GM23338 (cell line): ENCODE measurements at regions not wholly inside any gene's neighbourhood (a gene's known extent, or its start where the extent isn't known, plus 50 kb on each side); places are given as distances from the start of the nearest gene placed in this dataset.

Experiments used
- ATAC-seq: fragments of 200-7000 bp; cut with Tn5 transposase; 3 replicates; pipeline ENCODE4 v1.9.1; 2020
- DNase-seq: peaks from one replicate; pipeline ENCODE4 v3.0.0-alpha.2; 2015; ENCODE audit warnings: low spot score
- H2AFZ ChIP-seq: fragments of 200-600 bp; sonication (generic); 2 replicates; pipeline ENCODE4 v1.8.0; 2016; ENCODE audit warnings: antibody characterized with exemption, mild to moderate bottlenecking, moderate library complexity
- H3F3A ChIP-seq: fragments of 200-600 bp; sonication (generic); replicated peaks from 2 replicates; pipeline ENCODE4 v1.8.0; 2017; ENCODE audit warnings: antibody characterized with exemption, mixed run types, low read depth
- H3K27ac ChIP-seq: fragments of 200-600 bp; sonication (generic); 2 replicates; pipeline ENCODE4 v1.6.1; 2016; ENCODE audit warnings: low read depth
- H3K27me3 ChIP-seq: fragments of 200-600 bp; sonication (generic); 2 replicates; pipeline ENCODE4 v1.8.0; 2016; ENCODE audit warnings: mild to moderate bottlenecking, mixed run types, moderate library complexity; ENCODE audit not compliant: insufficient read depth
- H3K36me3 ChIP-seq: fragments of 200-600 bp; sonication (generic); 2 replicates; pipeline ENCODE4 v1.8.0; 2016; ENCODE audit warnings: mild to moderate bottlenecking; ENCODE audit not compliant: insufficient read depth
- H3K4me1 ChIP-seq: fragments of 200-600 bp; sonication (generic); 2 replicates; pipeline ENCODE4 v1.8.0; 2016; ENCODE audit warnings: mild to moderate bottlenecking, moderate library complexity; ENCODE audit not compliant: insufficient read depth
- H3K4me2 ChIP-seq: fragments of 200-600 bp; sonication (generic); 2 replicates; pipeline ENCODE4 v1.7.1; 2017; ENCODE audit warnings: mixed run types
- H3K4me3 ChIP-seq: fragments of 200-600 bp; sonication (generic); 2 replicates; pipeline ENCODE4 v1.6.1; 2016; ENCODE audit warnings: mixed run types
- H3K79me2 ChIP-seq: fragments of 200-600 bp; sonication (generic); replicated peaks from 2 replicates; pipeline ENCODE4 v1.8.0; 2017; ENCODE audit warnings: mild to moderate bottlenecking; ENCODE audit not compliant: insufficient read depth
- H3K9me2 ChIP-seq: fragments of 200-600 bp; sonication (generic); 2 replicates; pipeline ENCODE4 v1.8.0; 2017; ENCODE audit not compliant: insufficient read depth
- H4K20me1 ChIP-seq: fragments of 200-600 bp; sonication (generic); replicated peaks from 2 replicates; pipeline ENCODE4 v1.8.0; 2017; ENCODE audit warnings: mild to moderate bottlenecking; ENCODE audit not compliant: insufficient read depth
- H3K27ac Mint-ChIP-seq: 2 replicates; pipeline ENCODE4 v1.8.0; 2020; ENCODE audit warnings: inconsistent platforms, mild to moderate bottlenecking, moderate library complexity, mixed read lengths
- H3K27me3 Mint-ChIP-seq: 3 replicates; pipeline ENCODE4 v1.8.0; 2022; ENCODE audit warnings: low read depth, mild to moderate bottlenecking, moderate library complexity, mixed read lengths, inconsistent platforms; ENCODE audit not compliant: insufficient read depth, poor library complexity
- H3K36me3 Mint-ChIP-seq: 3 replicates; pipeline ENCODE4 v1.8.0; 2021; ENCODE audit warnings: low read depth, mild to moderate bottlenecking, inconsistent platforms, moderate library complexity, mixed read lengths
- H3K4me1 Mint-ChIP-seq: 3 replicates; pipeline ENCODE4 v1.8.0; 2020; ENCODE audit warnings: mild to moderate bottlenecking, inconsistent platforms, mixed read lengths
- H3K4me3 Mint-ChIP-seq: 3 replicates; pipeline ENCODE4 v1.8.0; 2021; ENCODE audit warnings: moderate library complexity, mild to moderate bottlenecking, inconsistent platforms, mixed read lengths
- H3K9me3 Mint-ChIP-seq: 3 replicates; pipeline ENCODE4 v1.8.0; 2020; ENCODE audit warnings: moderate library complexity, mild to moderate bottlenecking, inconsistent platforms, mixed read lengths
- CREB1 ChIP-seq: fragments of 250-450 bp; sonication (Bioruptor Pico); IDR thresholded peaks from 2 replicates; pipeline ENCODE4 v1.5.0; 2020; ENCODE audit warnings: low read depth, mild to moderate bottlenecking, moderate library complexity
- CTCF ChIP-seq, 2 experiments: fragments of 200-600 bp in 1 of 2; sonication (generic) in 1 of 2; conservative IDR thresholded peaks; 2 replicates each; pipeline versions ENCODE4 v1.5.1 to v1.6.1; 2016 to 2017; ENCODE audit warnings: antibody characterized with exemption in 2 of 2, low read depth in 2 of 2, mild to moderate bottlenecking in 2 of 2, moderate library complexity in 1 of 2
- ETS1 ChIP-seq: IDR thresholded peaks from 2 replicates; pipeline ENCODE4 v1.6.1; 2016; ENCODE audit warnings: antibody characterized with exemption
- EZH2 ChIP-seq: fragments of 200-600 bp; sonication (generic); IDR thresholded peaks from one replicate; pipeline ENCODE4 v1.8.0; 2017; ENCODE audit warnings: antibody characterized with exemption, mild to moderate bottlenecking, low read depth; ENCODE audit not compliant: unreplicated experiment
- EZH2phosphoT487 ChIP-seq: fragments of 200-600 bp; sonication (generic); IDR thresholded peaks from one replicate; pipeline ENCODE4 v1.8.1; 2018; ENCODE audit warnings: antibody characterized with exemption; ENCODE audit not compliant: unreplicated experiment
- JUNB ChIP-seq: IDR thresholded peaks from one replicate; pipeline ENCODE4 v1.6.1; 2016; ENCODE audit warnings: antibody characterized with exemption; ENCODE audit not compliant: unreplicated experiment
- NANOG ChIP-seq: IDR thresholded peaks from 2 replicates; pipeline ENCODE4 v1.6.1; 2016; ENCODE audit warnings: antibody characterized with exemption, borderline replicate concordance
- POLR2AphosphoS5 ChIP-seq: IDR thresholded peaks from 2 replicates; pipeline ENCODE4 v1.6.1; 2016; ENCODE audit warnings: antibody characterized with exemption, low read depth
- REST ChIP-seq: IDR thresholded peaks from one replicate; pipeline ENCODE4 v1.6.1; 2018; ENCODE audit warnings: antibody characterized with exemption; ENCODE audit not compliant: unreplicated experiment
- STAT1 ChIP-seq: IDR thresholded peaks from one replicate; pipeline ENCODE4 v1.6.1; 2016; ENCODE audit warnings: antibody characterized with exemption; ENCODE audit not compliant: unreplicated experiment
- ZNF114 ChIP-seq: fragments of 250-450 bp; sonication (Bioruptor Pico); IDR thresholded peaks from 2 replicates; pipeline ENCODE4 v1.5.0; 2020; ENCODE audit warnings: mild to moderate bottlenecking, moderate library complexity
- ZNF331 ChIP-seq: fragments of 250-450 bp; sonication (Bioruptor Pico); IDR thresholded peaks from 2 replicates; pipeline ENCODE4 v1.5.0; 2020; ENCODE audit warnings: low read depth, mild to moderate bottlenecking, moderate library complexity
- ZNF462 ChIP-seq: fragments of 250-450 bp; sonication (Bioruptor Pico); IDR thresholded peaks from 2 replicates; pipeline ENCODE4 v1.5.0; 2020; ENCODE audit warnings: mild to moderate bottlenecking, moderate library complexity

- no peaks in the 10 kb centered on the region for H3K4me1 ChIP-seq
- TF ChIP-seq ZNF331 (CRISPR knock-in tag) = no peak
- TF ChIP-seq ETS1 = no peak
- no peak for TF ChIP-seq POLR2AphosphoS5
- no peak for TF ChIP-seq STAT1
- TF ChIP-seq CREB1 (CRISPR knock-in tag) = no peak
- TF ChIP-seq ZNF114 (CRISPR knock-in tag) = no peak
- no peak for TF ChIP-seq EZH2
- TF ChIP-seq JUNB = no peak
- TF ChIP-seq EZH2phosphoT487 = no peak
- TF ChIP-seq REST = no peak
- TF ChIP-seq ZNF462 (CRISPR knock-in tag) = no peak
- TF ChIP-seq CTCF (conservative IDR thresholded peaks at IDR 0.05; ENCODE audit: low read depth in 2 of 2) = no peak
- no peak for TF ChIP-seq NANOG
- H4K20me1 ChIP-seq = no peaks in the 10 kb centered on the region
- no peaks in the 10 kb centered on the region for H3K79me2 ChIP-seq
- Mint-ChIP-seq H3K4me3 (no peak overlapping the region), H3K9me3 (no peaks in the 10 kb centered on the region), H3K36me3 (no peaks in the 10 kb centered on the region), H3K27ac (no peak overlapping the region), H3K4me1 (no peaks in the 10 kb centered on the region), H3K27me3 (peaks cover 1% of the 10 kb centered on the region)
- H3K27me3 ChIP-seq = no peaks in the 10 kb centered on the region
- no peak overlapping the region for H3K4me2 ChIP-seq
- no peak overlapping the region for H2AFZ ChIP-seq
- ATAC-seq = no peak
- no peak overlapping the region for H3K4me3 ChIP-seq
- no peaks in the 10 kb centered on the region for H3K36me3 ChIP-seq
- H3F3A ChIP-seq = no peaks in the 10 kb centered on the region
- 0 out of 2 replicates have a peak, but pooled peaks cover 6% of the 10 kb centered on the region for H3K9me2 ChIP-seq
- DNase-seq = no peak
- H3K27ac ChIP-seq = no peak overlapping the region
Observed at GRCh38 chr4:138766332-138766731, 249.2 kb upstream of the NOCT start.
